CD4-positive, CD25-positive, alpha-beta regulatory T cell (primary cell): ENCODE measurements at regions not wholly inside any gene's neighbourhood (a gene's known extent, or its start where the extent isn't known, plus 50 kb on each side); places are given as distances from the start of the nearest gene placed in this dataset.
A peak's percentile ranks its signal among the peaks of the same experiment; 100 is the strongest.
"Not testable (repeated sequence)": the region's sequence is repeated elsewhere in the genome, so short reads cannot be mapped to it uniquely, and the experiment has no call there.

Source experiments
- ATAC-seq, 2 donors: fragments of 150-1000 bp; cut with Tn5 transposase; one replicate each; pipeline ENCODE4 v1.10.0; 2021; ENCODE audit warnings: low read depth in 2 of 2, moderate number of reproducible peaks in 2 of 2, moderate library complexity in 1 of 2
- DNase-seq, 3 donors: peaks; one replicate each; pipeline versions ENCODE4 v3.0.0 to v3.0.0-alpha.2; 2012 to 2022; ENCODE audit warnings: mixed read lengths in 1 of 3
- H3K27ac ChIP-seq: one replicate; pipeline ENCODE4 v1.7.0; 2013; ENCODE audit warnings: mild to moderate bottlenecking, low read length; ENCODE audit not compliant: insufficient read depth, poor library complexity, severe bottlenecking
- H3K27me3 ChIP-seq: one replicate; pipeline ENCODE4 v1.7.0; 2013; ENCODE audit warnings: low read length; ENCODE audit not compliant: control insufficient read depth, insufficient read depth
- H3K36me3 ChIP-seq: one replicate; pipeline ENCODE4 v1.7.0; 2013; ENCODE audit warnings: mild to moderate bottlenecking, low read length, moderate library complexity; ENCODE audit not compliant: control insufficient read depth, insufficient read depth
- H3K4me1 ChIP-seq: 2 replicates; pipeline ENCODE4 v1.7.0; 2013; ENCODE audit warnings: mild to moderate bottlenecking, low read length; ENCODE audit not compliant: insufficient read depth, control insufficient read depth, poor library complexity, severe bottlenecking
- H3K4me3 ChIP-seq: one replicate; pipeline ENCODE4 v1.7.0; 2013; ENCODE audit warnings: low read depth, mild to moderate bottlenecking, low read length, moderate library complexity
- H3K9me3 ChIP-seq, 2 experiments: 1 replicate in 1 of 2; 2 replicates in 1 of 2; pipeline ENCODE4 v1.7.0; 2013; ENCODE audit warnings: low read length in 2 of 2, mild to moderate bottlenecking in 1 of 2, moderate library complexity in 1 of 2; ENCODE audit not compliant: control insufficient read depth in 2 of 2
- H3K27ac Mint-ChIP-seq, 3 donors: one replicate each; pipeline ENCODE4 v1.8.0; 2020 to 2022; ENCODE audit warnings: mild to moderate bottlenecking in 3 of 3, mixed read lengths in 3 of 3, moderate library complexity in 2 of 3
- H3K27me3 Mint-ChIP-seq: one replicate; pipeline ENCODE4 v1.8.0; 2022; ENCODE audit warnings: mild to moderate bottlenecking, mixed read lengths
- H3K36me3 Mint-ChIP-seq: one replicate; pipeline ENCODE4 v1.8.0; 2020; ENCODE audit warnings: mixed read lengths
- H3K4me1 Mint-ChIP-seq, 4 donors: one replicate each; pipeline ENCODE4 v1.8.0; 2020 to 2022; ENCODE audit warnings: mixed read lengths in 4 of 4, mild to moderate bottlenecking in 1 of 4
- H3K4me3 Mint-ChIP-seq, 4 donors: one replicate each; pipeline ENCODE4 v1.8.0; 2020 to 2022; ENCODE audit warnings: mild to moderate bottlenecking in 4 of 4, mixed read lengths in 4 of 4, moderate library complexity in 3 of 4
- H3K9me3 Mint-ChIP-seq, 7 donors: one replicate each; pipeline ENCODE4 v1.8.0; 2020 to 2022; ENCODE audit warnings: mixed read lengths in 7 of 7, mild to moderate bottlenecking in 3 of 7, moderate library complexity in 2 of 7

DNA sequence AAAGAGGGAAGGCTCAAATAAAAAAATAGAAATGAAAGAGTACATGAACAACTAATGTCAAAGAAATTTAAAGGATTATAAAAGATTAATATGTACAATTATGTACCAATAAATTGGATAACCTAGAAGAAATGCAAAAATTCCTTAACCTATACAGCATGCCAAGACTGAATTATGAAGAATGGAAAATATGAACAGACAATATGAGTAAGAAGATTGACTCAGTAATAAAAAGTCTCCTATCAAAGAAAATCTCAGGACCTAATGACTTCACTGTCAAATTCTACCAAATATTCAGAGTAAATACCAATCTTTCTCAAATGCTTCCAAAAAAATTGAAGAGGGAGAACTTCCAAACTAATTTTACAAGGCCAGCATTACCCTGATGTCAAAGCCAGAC, 120.2 kb upstream of the SPOPL start:
- H3K9me3 Mint-ChIP-seq = peaks cover 0 to 10% (median 3%) of the 10 kb centered on the region in 7 donors
- H3K4me1 Mint-ChIP-seq = no peaks in the 10 kb centered on the region
- Histone ChIP-seq H3K4me1 (no peaks in the 10 kb centered on the region), H3K36me3 (no peaks in the 10 kb centered on the region), H3K27me3 (no peaks in the 10 kb centered on the region), H3K27ac (no peak overlapping the region), H3K4me3 (no peak overlapping the region), H3K9me3 (no peaks in the 10 kb centered on the region)
- DNase-seq (no peak), ATAC-seq (no peak)
- no peaks in the 10 kb centered on the region for H3K27me3 Mint-ChIP-seq
- H3K36me3 Mint-ChIP-seq = no peaks in the 10 kb centered on the region
- H3K4me3 Mint-ChIP-seq = no peak overlapping the region
- H3K27ac Mint-ChIP-seq = no peak overlapping the region

DNA sequence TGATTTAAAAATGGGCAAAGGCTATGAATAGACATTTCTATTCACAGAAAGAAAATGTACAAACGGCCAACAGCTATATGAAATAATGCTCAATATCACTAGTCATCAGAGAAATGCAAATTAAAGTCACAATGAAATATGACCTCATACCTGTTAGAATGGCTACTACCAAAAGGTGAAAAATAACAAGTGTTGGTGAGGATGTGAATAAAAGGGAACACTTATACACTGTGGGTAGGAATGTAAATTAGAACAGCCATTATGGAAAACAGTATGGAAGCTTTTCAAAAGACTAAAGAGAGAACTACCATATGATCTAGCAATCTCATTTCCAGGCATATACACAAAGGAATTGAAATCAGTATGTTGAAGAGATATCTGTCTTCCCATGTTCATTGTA, 118.9 kb upstream of the SPOPL start:
- ATAC-seq (no peak), DNase-seq (no peak)
- no peak overlapping the region for H3K4me3 Mint-ChIP-seq
- Histone ChIP-seq H3K4me3 (no peak overlapping the region), H3K36me3 (no peaks in the 10 kb centered on the region), H3K27me3 (no peaks in the 10 kb centered on the region), H3K4me1 (no peaks in the 10 kb centered on the region), H3K27ac (no peak overlapping the region), H3K9me3 (no peaks in the 10 kb centered on the region)
- H3K27ac Mint-ChIP-seq = no peak overlapping the region
- H3K36me3 Mint-ChIP-seq = no peaks in the 10 kb centered on the region
- H3K4me1 Mint-ChIP-seq = no peaks in the 10 kb centered on the region
- peaks cover 0 to 6% (median 3%) of the 10 kb centered on the region in 7 donors for H3K9me3 Mint-ChIP-seq
- H3K27me3 Mint-ChIP-seq = no peaks in the 10 kb centered on the region

DNA sequence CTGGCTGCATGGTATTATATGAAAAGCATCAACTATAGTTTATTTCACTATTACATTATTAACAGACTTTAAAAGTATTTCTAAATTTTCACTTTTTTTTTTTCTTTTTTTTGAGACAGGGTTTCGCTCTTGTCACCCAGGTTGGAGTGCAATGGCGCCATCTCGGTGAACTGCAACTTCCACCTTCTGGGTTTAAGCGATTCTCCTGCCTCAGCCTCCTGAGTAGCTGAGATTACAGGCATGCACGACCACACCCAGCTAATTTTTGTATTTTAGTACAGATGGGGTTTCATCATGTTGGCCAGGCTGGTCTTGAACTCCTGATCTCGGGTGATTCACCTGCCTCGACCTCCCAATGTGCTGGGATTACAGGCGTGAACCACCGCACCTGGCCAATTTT, 115.4 kb upstream of the SPOPL start:
- H3K4me1 Mint-ChIP-seq, H3K36me3 ChIP-seq, H3K4me3 ChIP-seq, H3K27me3 Mint-ChIP-seq, H3K27me3 ChIP-seq, H3K36me3 Mint-ChIP-seq, H3K27ac ChIP-seq, H3K9me3 Mint-ChIP-seq, H3K4me1 ChIP-seq, H3K4me3 Mint-ChIP-seq, ATAC-seq, H3K9me3 ChIP-seq, DNase-seq, H3K27ac Mint-ChIP-seq: not testable (repeated sequence)

DNA sequence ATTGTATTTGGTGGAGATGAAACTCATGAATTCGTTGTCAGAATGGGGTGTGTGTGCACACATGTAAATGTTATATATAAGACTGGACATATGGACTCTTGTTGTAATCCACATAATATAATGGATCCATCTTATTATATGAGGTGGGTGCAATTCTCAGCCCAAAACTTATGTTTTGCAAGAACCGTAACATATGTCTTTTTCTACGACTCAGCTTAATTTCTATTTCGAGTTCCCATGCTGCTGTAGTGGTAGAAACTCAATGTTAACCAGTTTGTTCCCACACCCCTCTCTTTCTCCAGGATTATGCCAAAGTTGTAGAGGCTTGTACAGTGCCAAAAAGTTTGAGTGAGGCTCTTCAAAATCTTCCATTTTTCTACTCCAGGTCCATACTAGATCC, 112.5 kb upstream of the SPOPL start:
- H3K27me3 Mint-ChIP-seq = no peaks in the 10 kb centered on the region
- no peak overlapping the region for H3K27ac Mint-ChIP-seq
- H3K9me3 ChIP-seq = no peaks in the 10 kb centered on the region
- no peaks in the 10 kb centered on the region for H3K36me3 ChIP-seq
- H3K36me3 Mint-ChIP-seq = no peaks in the 10 kb centered on the region
- DNase-seq (no peak), ATAC-seq (no peak)
- H3K4me1 ChIP-seq = no peaks in the 10 kb centered on the region
- H3K27ac ChIP-seq = no peak overlapping the region
- no peak overlapping the region for H3K4me3 ChIP-seq
- H3K9me3 Mint-ChIP-seq = peaks cover 0 to 4% (median 0%) of the 10 kb centered on the region in 7 donors
- H3K4me1 Mint-ChIP-seq = no peaks in the 10 kb centered on the region
- H3K27me3 ChIP-seq = no peaks in the 10 kb centered on the region
- H3K4me3 Mint-ChIP-seq = no peak overlapping the region

DNA sequence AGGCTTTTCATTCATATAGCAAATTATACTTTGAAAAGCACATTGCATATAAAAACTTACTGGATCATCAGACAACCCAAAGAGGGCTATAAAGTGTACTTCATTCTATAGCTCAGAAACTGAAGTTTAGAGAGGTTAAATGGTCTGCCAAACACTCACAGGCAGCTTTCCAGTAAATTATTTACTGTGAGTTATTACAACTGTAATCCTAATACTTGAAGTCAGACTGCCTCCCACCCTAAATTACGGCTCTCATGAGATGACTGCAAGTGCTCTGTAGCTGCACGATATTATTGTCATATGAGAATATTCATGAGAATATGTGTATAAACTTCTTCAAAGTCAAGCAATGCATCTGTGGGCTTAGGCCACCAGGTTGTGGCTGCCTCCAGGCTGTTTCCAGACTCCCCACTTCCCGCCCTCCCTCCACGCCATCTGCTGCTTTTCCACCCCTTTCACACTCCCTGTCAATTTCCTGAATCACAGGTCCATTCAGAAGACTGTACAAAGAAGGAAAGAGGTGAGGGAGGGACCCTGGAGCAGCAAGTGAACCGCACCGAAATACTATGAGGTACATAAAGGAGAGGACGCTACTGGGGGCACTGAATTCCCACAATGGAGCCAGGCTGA, 111.1 kb upstream of the SPOPL start:
- no peaks in the 10 kb centered on the region for H3K4me1 ChIP-seq
- H3K36me3 ChIP-seq = no peaks in the 10 kb centered on the region
- DNase-seq = no peak
- Mint-ChIP-seq H3K36me3 (no peaks in the 10 kb centered on the region), H3K27ac (no peak overlapping the region), H3K27me3 (no peaks in the 10 kb centered on the region), H3K4me3 (no peak overlapping the region), H3K9me3 (peaks cover 0 to 5% (median 0%) of the 10 kb centered on the region in 7 donors), H3K4me1 (no peaks in the 10 kb centered on the region)
- H3K27ac ChIP-seq = no peak overlapping the region
- H3K27me3 ChIP-seq = no peaks in the 10 kb centered on the region
- no peak for ATAC-seq
- no peaks in the 10 kb centered on the region for H3K9me3 ChIP-seq
- no peak overlapping the region for H3K4me3 ChIP-seq

DNA sequence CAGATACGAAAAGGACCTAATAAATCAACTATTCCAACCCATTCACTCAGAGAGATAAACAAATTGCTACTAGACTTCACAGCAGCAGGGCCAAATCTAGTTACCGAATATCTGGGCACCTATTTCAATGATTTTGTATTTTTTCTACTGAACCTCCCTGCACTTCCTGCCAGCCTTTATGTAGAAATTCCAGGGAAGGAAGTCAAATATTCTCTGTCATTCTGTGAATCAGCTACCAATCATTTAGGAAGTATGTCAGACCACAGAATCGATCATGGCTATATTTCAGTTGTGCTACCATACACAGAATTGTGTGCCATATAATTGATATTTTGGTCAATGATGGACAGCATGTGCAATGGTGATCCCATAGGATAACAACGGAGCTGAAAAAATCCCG, 109.6 kb upstream of the SPOPL start:
- H3K27ac Mint-ChIP-seq = peak overlapping the region in 1 of 3 donors; percentile 16
- no peak overlapping the region for H3K27ac ChIP-seq
- ATAC-seq = no peak
- H3K27me3 ChIP-seq = no peaks in the 10 kb centered on the region
- H3K4me3 ChIP-seq = no peak overlapping the region
- H3K4me3 Mint-ChIP-seq = no peak overlapping the region
- H3K9me3 ChIP-seq = no peaks in the 10 kb centered on the region
- no peaks in the 10 kb centered on the region for H3K4me1 ChIP-seq
- H3K36me3 Mint-ChIP-seq = no peaks in the 10 kb centered on the region
- H3K27me3 Mint-ChIP-seq = no peaks in the 10 kb centered on the region
- no peak for DNase-seq
- peaks cover 0 to 5% (median 0%) of the 10 kb centered on the region in 7 donors for H3K9me3 Mint-ChIP-seq
- no peaks in the 10 kb centered on the region for H3K36me3 ChIP-seq
- no peaks in the 10 kb centered on the region for H3K4me1 Mint-ChIP-seq

DNA sequence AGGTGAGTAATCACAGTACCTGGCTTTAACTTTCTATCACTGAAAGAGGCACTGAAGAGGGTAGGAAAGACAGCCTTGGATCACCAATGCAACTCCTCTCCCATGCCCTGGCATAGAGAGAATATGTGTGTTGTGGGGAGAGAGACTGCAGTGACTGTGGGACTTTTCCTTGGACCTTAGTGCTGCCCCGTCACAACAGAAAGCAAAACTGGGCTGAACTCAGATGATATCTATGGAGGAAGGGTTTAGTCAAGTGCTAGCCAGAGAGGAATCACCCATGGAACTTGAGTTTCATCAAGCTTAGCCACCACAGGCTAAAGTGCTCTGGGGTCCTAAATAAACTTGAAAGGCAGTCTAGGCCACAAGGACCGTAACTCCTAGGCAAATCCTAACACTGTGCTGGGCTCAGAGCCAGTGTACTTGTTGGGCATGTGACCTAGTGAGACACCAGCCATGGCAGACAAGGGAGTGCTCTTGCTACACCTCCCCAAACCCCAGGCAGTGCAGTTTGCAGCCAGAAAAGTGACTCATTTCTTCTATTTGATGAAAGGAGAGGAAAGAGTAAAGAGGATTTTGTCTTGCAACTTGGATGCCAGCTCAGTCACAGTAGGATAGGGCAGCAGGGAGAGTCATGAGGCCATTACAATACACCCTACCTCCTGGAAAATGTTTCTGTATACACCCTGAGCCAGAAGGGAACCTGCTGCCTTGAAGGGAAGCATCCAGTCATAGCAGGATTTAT, 105.8 kb upstream of the SPOPL start:
- Histone ChIP-seq H3K4me1 (no peaks in the 10 kb centered on the region), H3K36me3 (no peaks in the 10 kb centered on the region), H3K27me3 (no peaks in the 10 kb centered on the region), H3K9me3 (no peaks in the 10 kb centered on the region), H3K4me3 (no peak overlapping the region), H3K27ac (no peak overlapping the region)
- Mint-ChIP-seq H3K27ac (no peak overlapping the region), H3K9me3 (peaks cover 0 to 8% (median 4%) of the 10 kb centered on the region in 7 donors), H3K27me3 (no peaks in the 10 kb centered on the region), H3K4me1 (no peaks in the 10 kb centered on the region), H3K4me3 (no peak overlapping the region), H3K36me3 (peaks cover 3% of the 10 kb centered on the region)
- DNase-seq (no peak), ATAC-seq (no peak)

DNA sequence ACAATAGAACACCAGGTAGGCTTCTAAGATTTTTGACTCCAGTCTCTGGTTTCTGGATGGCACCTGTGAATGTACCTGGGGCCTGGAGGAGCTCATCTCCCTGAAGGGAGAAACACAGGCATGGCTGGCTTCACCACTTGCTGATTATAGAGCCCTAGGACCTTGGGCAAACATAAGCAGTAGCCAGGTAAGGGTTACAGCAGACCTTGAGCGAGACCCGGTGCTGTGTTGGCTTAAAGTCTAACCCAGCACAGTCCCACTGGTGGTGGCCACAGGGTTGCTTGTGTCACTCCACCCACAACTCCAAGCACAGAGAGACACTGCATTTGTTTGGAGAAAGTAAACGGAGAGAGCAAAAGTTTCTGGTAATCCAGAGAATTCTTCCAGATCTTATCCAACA, 104.7 kb upstream of the SPOPL start:
- peaks cover 0 to 13% (median 8%) of the 10 kb centered on the region in 7 donors for H3K9me3 Mint-ChIP-seq
- DNase-seq = no peak
- Histone ChIP-seq H3K27ac (no peak overlapping the region), H3K27me3 (no peaks in the 10 kb centered on the region), H3K4me1 (no peaks in the 10 kb centered on the region), H3K9me3 (no peaks in the 10 kb centered on the region), H3K36me3 (no peaks in the 10 kb centered on the region), H3K4me3 (no peak overlapping the region)
- peaks cover 3% of the 10 kb centered on the region for H3K36me3 Mint-ChIP-seq
- no peak for ATAC-seq
- no peak overlapping the region for H3K27ac Mint-ChIP-seq
- no peaks in the 10 kb centered on the region for H3K4me1 Mint-ChIP-seq
- no peaks in the 10 kb centered on the region for H3K27me3 Mint-ChIP-seq
- no peak overlapping the region for H3K4me3 Mint-ChIP-seq
